Left hindlimb (tissue), 1 donor: ENCODE measurements at regions not wholly inside any gene's neighbourhood (a gene's known extent, or its start where the extent isn't known, plus 50 kb on each side); places are given as distances from the start of the nearest gene placed in this dataset.
"Not testable (repeated sequence)": the region's sequence is repeated elsewhere in the genome, so short reads cannot be mapped to it uniquely, and the experiment has no call there.

Experiments used
- DNase-seq: peaks from one replicate; pipeline ENCODE4 v3.0.0-alpha.2; 2018

DNA sequence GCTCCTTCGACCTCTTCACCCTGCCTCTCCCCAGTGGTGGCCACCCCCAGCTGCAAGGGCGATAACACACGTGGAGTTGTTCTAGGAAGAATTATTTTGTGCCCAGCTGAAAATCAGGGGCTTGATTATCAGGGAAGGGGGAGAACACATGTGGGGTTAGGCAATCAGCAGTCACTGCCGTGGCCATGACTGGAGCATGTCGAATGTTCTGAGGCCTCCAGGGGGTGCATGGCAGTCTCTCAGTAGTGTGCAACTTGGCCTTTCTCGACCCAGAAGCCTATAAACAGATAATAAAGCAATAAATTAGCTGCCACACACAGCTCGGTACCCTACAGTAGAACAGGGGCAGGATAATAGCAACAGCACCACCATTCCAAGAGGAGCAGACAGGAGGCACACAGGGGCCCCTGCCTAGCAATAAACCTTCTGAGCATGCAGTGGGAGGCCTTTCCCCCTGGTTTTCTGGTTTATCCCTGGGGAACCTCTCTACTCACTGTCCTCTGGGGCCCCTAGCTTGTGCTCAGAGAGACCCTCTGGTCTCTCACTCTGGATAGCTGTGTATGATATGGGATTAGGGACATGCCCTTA lies 308.2 kb upstream of the PLGLB2 start:
- DNase-seq: peak; percentile 16

DNA sequence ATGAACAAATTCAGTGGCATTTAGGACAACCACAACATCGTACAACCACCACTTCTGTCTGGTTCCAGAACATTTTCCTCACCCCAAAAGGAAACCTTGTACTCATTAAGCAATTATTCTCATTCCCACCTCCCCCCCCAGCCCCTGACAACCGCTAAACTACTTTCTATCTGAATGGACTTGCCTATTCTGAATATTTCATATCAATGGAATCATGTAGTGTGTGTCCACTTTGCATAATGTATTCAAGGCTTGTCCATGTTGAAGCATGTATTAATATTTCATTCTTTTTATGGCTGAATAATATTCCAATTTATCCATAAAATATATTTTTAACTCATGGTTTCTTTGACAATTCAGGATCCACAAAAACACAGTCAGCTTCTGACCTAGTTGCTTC lies 307.2 kb upstream of the PLGLB2 start:
- DNase-seq: not testable (repeated sequence)

DNA sequence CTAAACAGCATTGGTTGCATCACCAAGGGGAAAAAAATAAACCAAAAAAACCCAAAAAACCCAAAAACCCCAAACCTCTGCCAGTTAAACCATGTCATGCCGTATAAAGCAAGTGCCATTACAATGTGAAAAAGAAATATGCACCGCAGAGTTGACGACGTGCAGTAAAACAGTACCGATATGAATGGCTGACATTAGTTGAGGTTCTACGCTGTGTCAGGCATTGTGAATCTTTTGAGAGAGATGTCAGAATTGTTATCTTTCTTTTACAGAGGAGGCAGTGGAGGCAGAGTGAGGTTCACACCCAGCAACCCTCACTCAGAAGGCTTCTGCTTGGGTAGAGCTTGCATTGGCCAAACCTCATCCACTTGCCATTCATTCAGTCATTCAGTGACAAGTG lies 306.5 kb upstream of the PLGLB2 start:
- DNase-seq: not testable (repeated sequence)

DNA sequence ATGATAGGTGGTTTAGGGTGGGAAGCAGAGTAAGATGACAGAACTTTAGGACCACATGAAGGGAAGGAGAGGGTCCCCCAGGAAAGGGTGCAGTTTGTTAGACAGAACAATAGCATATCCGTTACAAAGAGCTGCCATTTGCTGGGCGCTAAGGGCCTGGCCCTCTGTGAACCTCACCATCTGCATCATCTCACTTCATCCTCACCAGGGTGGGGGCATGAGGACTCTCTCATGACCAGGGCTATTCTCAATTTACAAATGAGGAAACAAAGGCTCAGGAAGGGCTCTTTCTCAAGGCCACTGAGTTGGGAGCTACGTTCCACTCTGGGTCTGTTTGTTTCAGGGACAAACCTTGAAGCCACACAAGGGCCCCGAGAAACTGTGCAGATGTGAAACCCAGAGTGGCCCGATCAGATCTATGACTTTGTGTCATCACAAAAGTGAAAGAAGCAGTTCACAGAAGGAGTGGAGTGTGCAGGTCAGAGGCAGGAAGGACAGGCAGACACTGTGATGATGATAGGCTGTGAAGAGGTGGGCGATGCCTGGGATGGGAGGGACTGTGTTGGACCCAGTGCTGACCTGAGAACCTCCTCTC lies 304.8 kb upstream of the PLGLB2 start:
- not testable (repeated sequence) for DNase-seq

DNA sequence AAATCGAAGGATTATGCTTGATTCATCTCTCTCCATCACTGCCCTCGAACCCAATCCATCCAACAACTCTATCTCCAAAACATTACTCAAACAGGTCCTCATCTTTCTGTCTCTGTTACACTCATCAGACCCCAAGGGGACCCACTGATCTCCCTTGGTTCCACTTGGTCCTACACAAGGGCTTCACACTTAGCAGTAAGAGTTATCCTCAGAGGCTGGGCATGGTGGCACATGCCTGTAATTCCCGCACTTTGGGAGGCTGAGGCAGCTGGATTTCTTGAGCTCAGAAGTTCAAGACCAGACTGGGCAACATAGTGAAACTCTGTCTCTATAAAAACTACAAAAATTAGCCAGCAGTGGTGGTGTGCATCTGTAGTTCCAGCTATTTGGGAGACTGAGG lies 302.9 kb upstream of the PLGLB2 start:
- DNase-seq: not testable (repeated sequence)

DNA sequence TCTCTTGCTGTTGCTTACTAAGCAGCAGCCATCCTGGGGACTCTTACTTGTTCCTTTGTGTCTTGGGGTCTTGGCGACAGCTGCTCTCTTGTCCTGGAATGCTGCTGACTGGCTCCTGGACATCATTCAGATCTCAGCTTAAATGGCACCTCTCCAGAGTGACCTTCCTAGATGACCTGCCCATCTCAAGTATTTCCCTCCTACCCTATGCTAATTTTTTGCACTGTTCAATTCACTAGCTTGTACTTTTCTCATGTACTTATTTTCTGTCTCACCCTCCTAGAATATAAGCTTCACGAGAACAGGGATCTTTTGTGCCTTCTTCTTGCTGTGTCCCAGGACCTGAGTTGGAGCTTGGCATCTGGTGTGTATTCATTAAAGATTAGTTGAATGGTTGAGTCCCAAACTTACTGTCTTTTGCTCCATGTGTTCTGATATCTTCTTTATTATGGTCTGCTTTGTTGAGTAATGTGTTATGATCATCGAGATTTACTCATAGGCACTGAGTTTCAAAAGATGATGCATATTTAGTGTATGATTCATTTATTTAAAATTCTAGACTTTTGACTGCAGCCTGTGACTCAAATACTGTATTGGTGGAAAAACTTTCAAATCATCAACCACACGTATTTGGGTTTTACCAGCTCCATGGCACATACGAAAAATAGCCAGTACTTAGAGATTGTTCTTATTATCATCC lies 302.1 kb upstream of the PLGLB2 start:
- DNase-seq: not testable (repeated sequence)

DNA sequence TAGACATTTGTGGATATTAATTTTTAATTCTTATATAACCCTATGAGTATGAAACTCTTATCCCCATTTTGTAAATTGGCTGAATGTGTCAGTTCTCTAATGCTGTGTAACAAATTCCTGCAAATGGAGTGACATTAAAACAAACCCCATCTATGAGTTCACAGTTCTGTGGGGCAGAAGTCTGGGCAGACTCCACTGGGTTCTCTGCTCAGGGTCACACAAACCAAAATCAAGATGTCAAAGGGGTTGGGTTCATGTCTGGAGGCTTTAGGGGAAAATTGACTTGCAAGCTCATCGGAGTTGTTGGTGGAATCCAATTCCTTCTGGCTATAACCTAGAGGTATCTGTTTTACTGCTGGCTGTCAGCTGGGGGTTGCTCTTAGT lies 301.6 kb upstream of the PLGLB2 start:
- not testable (repeated sequence) for DNase-seq

DNA sequence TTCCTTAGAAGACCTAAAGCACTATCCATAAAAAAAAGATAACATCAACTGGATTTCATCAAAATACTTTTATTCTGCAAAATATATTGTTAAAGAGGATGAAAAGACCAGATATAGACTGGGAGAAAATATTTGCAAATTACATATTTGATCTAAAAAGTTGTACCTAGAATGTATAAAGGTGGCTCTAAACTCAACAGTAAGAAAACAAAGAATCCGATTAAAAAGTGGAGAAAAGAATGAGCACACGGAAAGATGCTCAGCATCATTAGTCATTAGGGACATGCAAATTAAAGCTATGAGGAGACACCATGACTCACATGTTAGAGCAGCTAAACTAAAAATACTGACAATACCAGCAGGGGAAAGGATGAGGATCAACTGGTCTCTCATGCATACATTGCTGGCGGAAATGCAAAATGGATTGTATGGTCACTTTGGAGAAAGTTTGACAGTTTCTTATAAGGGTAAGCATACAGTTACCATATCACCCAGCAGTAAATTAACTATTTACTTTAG lies 298.4 kb upstream of the PLGLB2 start:
- not testable (repeated sequence) for DNase-seq

DNA sequence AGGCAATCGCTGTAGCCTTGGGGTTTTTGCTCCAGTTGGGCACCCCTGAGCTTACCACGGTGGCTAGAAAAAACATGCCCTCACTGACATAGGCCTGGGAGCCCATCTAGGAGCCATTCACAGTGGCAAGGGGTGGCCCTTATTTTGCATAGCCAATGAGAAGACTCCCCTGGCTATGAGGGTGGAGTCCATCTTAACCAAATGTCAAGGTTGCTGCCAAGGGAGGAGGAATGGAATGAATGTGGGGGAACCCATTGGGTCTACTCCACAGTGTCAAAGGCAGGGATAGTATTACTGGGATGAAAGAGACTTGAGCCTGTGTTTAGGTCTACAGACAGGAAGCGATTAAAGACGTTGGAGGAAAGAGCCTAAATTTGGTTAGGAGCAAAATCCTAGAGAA lies 295.7 kb upstream of the PLGLB2 start:
- DNase-seq: not testable (repeated sequence)

DNA sequence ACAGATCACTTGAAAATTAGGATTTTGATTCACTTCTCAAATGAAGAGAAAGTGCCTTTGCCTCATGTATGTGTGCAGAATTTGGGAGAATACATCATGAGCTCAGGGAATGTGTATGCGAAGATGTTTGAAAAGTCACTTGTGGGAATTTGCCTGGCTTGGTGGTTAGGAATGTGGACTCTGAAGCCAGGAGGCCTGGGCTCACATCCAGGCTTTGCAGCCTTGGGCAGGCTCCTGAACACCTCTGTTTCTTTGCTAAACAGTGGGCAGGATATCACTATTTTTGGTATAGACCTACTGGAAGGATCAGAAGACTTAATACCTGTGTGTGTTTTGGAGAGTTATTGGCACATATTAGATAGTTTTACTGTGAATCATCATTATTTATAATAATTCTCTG lies 295.0 kb upstream of the PLGLB2 start:
- DNase-seq: peak; percentile 49

DNA sequence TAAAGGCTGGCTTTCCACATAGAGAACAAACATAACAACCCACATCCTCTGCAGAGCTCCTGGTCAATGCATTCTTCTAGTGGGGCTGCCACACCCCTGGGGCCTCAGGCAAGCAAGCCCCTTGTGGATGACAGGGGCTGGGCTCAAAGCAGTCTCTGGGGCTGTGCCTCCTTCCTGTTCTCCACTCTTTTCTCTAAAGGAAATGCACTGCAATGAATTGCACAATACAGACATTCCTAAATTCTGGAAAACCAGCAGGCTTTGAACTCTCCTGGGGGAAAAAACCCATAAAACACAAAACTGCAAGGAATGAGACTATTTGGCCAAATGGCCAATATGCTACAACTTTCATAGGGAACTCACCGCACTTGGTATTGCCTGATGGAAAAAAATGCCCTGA lies 293.9 kb upstream of the PLGLB2 start:
- DNase-seq: not testable (repeated sequence)

DNA sequence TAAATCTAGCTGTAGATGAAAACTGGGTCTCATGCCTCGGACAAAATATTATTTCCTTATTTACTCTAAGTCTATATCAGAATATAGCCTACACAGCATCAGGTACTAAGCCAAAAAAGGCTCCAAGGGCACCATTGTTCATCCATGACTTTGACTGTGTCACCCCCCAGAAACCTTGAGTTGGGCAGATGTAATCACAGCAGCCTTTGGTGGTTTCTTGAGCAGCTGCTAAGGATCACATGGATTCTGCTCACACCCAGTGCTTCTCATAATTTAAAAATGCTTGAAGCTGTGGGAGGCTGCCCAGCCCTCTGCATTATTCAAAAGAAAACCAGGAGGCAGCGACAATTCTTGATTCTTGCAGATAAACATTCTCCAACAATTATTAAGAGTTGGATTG lies 293.5 kb upstream of the PLGLB2 start:
- not testable (repeated sequence) for DNase-seq

DNA sequence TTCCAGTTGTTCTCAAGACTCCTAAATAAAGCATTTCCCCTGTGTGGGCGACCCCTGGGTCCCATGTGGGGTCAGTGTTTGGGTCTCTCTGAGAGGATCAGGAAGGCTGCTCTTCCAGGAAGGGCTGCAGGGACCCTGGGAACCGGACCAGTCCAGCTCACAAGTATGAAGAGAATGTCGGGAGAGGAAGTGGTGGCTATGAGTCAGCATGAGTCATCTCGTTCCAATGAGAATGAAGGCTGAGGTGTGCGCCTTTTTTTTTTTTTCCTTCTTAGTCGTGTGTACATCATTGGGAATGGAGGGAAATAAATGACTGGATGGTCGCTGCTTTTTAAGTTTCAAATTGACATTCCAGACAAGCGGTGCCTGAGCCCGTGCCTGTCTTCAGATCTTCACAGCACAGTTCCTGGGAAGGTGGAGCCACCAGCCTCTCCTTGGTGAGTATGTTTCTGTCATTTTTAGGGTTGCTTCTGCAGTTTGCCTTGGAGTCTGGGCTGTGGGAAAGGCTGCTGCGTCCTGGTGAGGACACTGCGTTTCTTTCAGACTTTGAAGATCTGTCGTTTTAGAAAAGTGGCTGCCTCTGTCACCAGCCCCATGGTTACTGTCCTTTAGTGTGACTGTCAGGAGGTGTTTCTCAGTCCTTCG lies 292.6 kb upstream of the PLGLB2 start:
- DNase-seq: not testable (repeated sequence)

DNA sequence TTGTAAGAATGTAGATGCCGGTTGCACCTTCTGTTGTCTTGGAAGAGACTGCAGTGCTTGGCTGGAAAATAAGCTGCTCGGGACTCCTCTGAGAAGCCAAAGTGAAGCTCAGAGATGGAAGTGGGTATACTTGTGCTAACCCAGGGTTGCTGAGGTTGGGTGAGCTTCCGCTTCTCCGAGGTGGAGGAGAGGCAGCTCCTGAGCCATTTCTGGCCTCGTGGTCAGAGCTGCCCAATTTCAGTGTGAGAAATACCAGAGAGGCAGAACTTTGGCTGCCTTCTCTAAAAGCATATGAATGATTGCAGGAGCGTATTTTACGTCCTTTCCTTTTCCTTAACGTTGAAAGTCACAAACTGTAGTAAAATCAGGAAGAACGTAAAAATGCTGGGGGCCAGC lies 292.0 kb upstream of the PLGLB2 start:
- not testable (repeated sequence) for DNase-seq

DNA sequence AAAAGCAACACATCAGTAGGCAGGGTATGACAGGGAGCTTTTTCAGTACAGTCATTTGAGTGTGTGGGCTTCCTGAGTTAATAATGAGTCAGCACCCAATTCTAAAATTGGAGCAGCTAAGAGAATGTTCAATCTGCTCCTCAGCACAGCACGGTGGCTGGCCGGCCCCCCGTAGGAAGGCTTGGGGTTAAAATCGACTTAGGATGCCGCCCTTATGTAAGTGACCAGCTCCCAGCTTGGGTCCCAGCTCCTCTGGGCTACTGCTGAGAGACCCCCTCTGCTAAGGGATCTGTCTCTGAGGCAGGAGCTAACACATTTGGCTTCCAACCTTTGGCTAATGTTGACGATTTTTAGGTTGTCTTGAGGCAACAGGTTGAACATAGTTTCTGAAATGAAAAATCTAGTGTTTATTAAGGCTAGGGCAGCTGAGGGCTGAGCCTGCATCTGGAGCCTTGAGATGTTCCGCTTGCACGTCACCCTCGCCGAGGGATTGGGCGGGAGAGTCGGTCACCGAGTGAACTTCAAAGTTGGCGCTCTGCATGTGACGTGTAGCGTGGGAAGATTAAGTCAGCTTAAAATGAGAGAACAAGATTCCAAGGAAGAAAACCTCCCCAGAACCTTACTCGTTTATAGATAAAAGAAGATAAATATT lies 291.3 kb upstream of the PLGLB2 start:
- not testable (repeated sequence) for DNase-seq

DNA sequence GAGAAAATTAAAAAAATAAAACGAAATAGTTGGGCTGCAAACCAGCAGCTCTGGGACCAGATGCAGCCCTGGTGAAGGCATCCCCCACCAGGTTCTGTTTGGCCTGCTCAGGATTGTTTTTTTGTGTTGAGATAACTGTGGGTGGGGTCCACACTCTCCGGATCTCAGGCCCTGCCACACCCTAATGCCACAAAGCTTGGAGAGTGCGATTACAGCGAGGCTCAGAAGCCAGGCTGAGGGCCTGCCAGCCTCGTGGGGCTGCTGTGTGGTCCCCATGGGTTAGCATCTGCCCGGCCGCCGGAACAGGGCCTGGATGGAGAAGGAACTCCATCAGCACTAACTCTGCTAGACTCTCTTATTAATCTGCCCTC lies 290.8 kb upstream of the PLGLB2 start:
- DNase-seq: not testable (repeated sequence)

DNA sequence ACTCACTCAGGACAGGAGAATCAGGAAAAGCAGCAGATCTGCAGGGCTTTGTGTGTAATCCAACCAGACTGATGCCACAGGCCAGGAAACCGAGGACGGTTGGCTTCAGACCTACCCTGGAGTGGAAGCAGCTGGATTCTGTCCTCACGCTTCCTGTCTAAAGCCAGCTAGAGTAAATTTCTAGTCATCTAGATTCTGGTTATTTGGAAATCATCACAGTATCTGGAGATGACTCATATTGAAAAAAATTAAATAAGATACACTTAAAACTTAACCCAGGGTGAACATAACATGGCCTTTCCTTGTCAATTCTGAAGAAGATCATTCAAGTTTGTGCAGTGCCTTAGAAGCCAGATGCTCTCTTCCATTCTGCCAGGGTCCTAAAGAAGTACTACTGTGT lies 288.9 kb upstream of the PLGLB2 start:
- not testable (repeated sequence) for DNase-seq

DNA sequence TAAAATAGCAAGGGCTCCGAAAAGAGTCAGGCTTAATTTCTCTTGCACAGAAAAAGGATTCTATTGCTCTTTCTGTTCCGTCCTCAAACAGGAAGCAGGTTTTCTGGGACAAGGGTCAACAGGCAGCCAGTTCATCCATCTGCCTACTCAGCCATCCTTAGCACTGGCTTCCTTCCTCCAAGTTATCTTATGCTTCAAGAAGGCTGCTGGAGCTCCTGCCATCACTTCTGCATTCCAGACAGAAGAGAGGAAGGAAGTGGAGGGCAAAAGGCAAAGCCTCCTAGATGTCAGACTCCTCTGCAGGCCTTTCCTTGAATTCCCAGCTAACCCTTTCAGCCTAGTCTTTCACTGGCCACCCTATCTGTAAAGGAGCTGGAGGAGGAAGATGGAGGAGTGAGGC lies 287.8 kb upstream of the PLGLB2 start:
- not testable (repeated sequence) for DNase-seq

DNA sequence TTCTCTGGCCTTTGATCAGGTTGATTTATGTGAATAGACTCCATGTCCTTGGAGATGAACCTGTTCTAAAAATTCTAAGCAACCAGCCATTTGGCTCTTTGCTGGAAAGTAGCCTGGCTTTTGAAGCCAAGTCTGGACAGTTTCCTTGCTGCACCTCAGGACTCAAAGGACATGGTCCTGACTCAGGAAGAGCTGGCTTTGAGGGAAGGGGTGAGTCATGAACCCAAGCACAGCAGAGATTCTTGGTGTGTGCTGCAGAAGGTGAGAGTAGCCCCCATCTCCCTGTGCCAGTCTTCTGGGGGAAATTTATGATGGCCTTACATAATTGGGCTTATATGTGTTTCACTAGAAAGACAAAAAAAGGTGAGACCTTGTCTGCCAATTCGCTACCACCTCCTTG lies 287.2 kb upstream of the PLGLB2 start:
- not testable (repeated sequence) for DNase-seq

DNA sequence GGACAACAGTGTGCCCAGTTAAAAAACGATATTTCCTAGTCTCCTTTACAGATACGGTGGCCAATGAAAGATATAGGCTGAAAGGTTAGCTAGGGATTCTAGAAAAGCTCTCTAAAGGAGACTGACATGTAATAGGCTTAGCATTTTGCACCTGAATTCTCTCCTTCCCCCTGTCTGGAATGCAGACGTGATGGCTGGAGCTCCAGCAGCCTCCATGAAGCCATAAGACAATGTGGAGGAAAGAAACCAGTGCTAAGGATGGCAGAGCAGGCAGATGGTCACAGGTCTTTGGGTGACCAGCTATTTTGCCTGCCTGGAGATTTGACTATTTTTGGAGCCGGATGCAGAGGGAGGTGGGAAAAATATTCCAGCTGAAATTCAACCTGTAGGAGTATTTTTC lies 286.2 kb upstream of the PLGLB2 start:
- DNase-seq: not testable (repeated sequence)

DNA sequence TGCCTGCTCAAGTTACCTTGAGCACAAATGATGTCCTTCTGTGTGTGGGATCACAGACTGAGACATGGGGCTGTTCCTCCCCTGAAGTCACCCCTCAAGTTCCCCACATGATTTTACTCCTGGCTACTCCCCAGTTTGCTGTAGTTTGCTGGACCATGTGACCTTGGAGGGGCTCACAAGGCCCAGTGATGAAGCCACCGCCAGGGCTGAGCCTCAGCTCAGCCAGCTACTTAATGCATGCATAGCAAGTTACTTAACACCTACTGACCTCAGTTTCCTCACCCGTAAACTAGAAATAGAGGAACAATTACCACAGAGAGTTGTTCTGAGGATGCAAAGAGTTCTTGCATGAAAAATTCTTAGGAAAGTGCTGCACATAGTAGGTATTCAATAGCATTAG lies 283.7 kb upstream of the PLGLB2 start:
- DNase-seq: not testable (repeated sequence)

DNA sequence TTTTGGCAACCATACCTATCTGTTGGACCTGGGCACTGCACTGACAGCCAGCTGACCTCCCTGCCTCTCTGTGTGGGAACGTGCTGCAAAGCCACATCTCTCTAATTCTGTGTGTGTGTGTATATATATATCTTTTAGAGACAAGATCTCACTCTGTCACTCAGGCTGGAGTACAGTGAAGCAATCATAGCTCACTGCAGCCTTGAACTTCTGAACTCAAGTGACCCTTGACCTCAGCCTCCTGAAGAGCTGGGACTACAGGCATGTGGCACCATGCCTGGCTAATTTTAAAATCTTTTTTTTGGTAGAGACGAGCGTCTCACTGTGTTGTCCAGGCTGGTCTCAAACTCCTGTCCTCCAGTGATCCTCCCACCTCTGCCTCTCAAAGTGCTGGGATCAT lies 282.2 kb upstream of the PLGLB2 start:
- not testable (repeated sequence) for DNase-seq

DNA sequence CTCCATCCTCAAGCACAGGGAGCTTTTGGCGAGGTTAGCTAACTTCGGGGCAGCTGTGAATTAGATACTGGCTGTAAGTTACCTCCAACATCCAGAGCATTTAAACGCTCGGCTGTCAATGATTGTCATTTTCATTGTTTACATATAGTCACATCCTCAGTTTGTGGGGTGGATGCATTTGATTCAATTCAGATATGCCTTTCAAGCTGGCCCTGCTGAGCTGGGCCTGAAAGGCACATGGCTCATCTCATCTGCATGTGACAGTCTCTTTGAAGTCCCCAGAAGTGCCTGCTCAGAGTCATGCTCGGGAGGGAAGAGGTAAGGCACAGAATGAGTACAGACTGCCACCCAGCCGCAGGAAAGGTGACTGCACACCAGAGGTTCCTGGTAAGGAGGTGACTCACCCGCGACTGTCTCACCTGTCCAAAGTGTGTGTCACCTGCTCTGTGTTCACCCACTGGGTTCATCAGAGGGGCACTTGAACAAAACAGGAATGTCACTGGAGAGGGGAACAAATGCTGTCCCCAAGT lies 281.2 kb upstream of the PLGLB2 start:
- DNase-seq: not testable (repeated sequence)
